ENCODE measurements at regions not wholly inside any gene's neighbourhood (a gene's known extent, or its start where the extent isn't known, plus 50 kb on each side); places are given as distances from the start of the nearest gene placed in this dataset.

DNA sequence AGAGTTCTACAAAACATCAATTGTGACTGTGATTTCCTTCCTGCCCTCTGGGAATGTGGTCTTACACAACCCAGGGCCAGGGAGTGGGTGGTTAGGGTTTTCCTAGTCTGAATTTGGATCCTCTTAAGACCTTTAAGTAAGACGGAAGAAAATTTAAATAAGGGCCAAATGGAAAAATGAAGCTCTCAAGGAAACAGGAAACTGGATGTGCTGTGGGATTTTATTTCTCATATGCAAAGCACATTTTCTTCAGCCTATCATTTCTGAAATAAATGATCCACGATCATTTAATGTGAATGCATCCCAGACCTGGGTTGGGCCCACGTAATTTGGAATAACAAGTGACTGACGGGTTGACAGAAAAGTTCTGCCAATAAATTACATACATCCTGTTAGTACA is 243.6 kb downstream of the CLIC5 start:
- no peak overlapping the region for H3K9ac ChIP-seq (ENCODE audit: low read length)
- H3F3A ChIP-seq (ENCODE audit: insufficient read depth, low read length, poor library complexity, severe bottlenecking): no peaks in the 10 kb centered on the region
- no peaks in the 10 kb centered on the region for H3K9me2 ChIP-seq (ENCODE audit: insufficient read depth, low read length)
- H3K79me2 ChIP-seq (replicated peaks; ENCODE audit: insufficient read depth, low read length): no peaks in the 10 kb centered on the region
- no peaks in the 10 kb centered on the region for H3K36me3 ChIP-seq (ENCODE audit: insufficient read depth, low read length)
- H3K4me3 ChIP-seq (ENCODE audit: low read length): no peak overlapping the region
- no peak for TF ChIP-seq MXI1 (conservative IDR thresholded peaks at IDR 0.05; ENCODE audit: poor library complexity, severe bottlenecking)
- no peaks in the 10 kb centered on the region for H3K9me3 ChIP-seq (ENCODE audit: low read length)
- H4K20me1 ChIP-seq (ENCODE audit: insufficient read depth): no peaks in the 10 kb centered on the region
- no peaks in the 10 kb centered on the region for H3K27me3 ChIP-seq (ENCODE audit: insufficient read depth, low read depth, low read length)
- no peak overlapping the region for H3K27ac ChIP-seq (ENCODE audit: low read length)
- H3K4me2 ChIP-seq (ENCODE audit: low read length): no peak overlapping the region
- no peak overlapping the region for H2AFZ ChIP-seq (ENCODE audit: low read depth, low read length)

DNA sequence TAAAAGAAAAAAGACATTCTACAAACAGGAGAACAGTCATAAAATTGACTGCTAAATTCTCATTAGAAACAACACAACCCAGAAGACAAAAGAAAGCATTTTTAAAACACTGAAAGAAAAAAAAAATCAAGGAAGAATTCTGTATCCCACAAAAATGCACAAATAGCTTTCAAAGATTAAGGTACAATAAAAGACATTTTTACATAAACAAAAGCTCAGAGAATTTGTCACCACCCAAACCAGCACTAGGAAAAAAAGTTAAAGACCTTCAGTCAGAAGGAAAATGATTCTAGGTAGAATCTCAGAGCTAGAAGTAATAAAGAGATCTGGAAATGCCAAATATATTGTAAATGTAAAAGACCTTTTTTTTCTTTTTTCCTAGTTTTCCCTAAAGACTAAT is 252.4 kb downstream of the CLIC5 start:
- no peaks in the 10 kb centered on the region for H3K79me2 ChIP-seq (replicated peaks; ENCODE audit: insufficient read depth, low read length)
- no peak overlapping the region for H3K9ac ChIP-seq (ENCODE audit: low read length)
- no peaks in the 10 kb centered on the region for H3K27me3 ChIP-seq (ENCODE audit: insufficient read depth, low read depth, low read length)
- no peak overlapping the region for H3K4me2 ChIP-seq (ENCODE audit: low read length)
- no peaks in the 10 kb centered on the region for H3K9me3 ChIP-seq (ENCODE audit: low read length)
- no peak overlapping the region for H3K27ac ChIP-seq (ENCODE audit: low read length)
- no peaks in the 10 kb centered on the region for H4K20me1 ChIP-seq (ENCODE audit: insufficient read depth)
- no peaks in the 10 kb centered on the region for H3F3A ChIP-seq (ENCODE audit: insufficient read depth, low read length, poor library complexity, severe bottlenecking)
- TF ChIP-seq TAF1 (IDR thresholded peaks at IDR 0.05; ENCODE audit: low read depth) (no peak), POLR2AphosphoS5 (IDR thresholded peaks at IDR 0.05) (no peak), EZH2 (IDR thresholded peaks at IDR 0.05; ENCODE audit: borderline replicate concordance, insufficient read depth, low read length, poor library complexity, severe bottlenecking) (no peak), SMC3 (conservative IDR thresholded peaks at IDR 0.05; ENCODE audit: poor library complexity) (no peak), MXI1 (conservative IDR thresholded peaks at IDR 0.05; ENCODE audit: poor library complexity, severe bottlenecking) (no peak), RAD21 (conservative IDR thresholded peaks at IDR 0.05) (no peak), EP300 (conservative IDR thresholded peaks at IDR 0.05; ENCODE audit: poor library complexity, severe bottlenecking) (no peak)
- TF ChIP-seq, protein P1, sequence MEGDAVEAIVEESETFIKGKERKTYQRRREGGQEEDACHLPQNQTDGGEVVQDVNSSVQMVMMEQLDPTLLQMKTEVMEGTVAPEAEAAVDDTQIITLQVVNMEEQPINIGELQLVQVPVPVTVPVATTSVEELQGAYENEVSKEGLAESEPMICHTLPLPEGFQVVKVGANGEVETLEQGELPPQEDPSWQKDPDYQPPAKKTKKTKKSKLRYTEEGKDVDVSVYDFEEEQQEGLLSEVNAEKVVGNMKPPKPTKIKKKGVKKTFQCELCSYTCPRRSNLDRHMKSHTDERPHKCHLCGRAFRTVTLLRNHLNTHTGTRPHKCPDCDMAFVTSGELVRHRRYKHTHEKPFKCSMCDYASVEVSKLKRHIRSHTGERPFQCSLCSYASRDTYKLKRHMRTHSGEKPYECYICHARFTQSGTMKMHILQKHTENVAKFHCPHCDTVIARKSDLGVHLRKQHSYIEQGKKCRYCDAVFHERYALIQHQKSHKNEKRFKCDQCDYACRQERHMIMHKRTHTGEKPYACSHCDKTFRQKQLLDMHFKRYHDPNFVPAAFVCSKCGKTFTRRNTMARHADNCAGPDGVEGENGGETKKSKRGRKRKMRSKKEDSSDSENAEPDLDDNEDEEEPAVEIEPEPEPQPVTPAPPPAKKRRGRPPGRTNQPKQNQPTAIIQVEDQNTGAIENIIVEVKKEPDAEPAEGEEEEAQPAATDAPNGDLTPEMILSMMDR (IDR thresholded peaks at IDR 0.05; ENCODE audit: poor library complexity, severe bottlenecking): no peak
- TF ChIP-seq, protein P2, sequence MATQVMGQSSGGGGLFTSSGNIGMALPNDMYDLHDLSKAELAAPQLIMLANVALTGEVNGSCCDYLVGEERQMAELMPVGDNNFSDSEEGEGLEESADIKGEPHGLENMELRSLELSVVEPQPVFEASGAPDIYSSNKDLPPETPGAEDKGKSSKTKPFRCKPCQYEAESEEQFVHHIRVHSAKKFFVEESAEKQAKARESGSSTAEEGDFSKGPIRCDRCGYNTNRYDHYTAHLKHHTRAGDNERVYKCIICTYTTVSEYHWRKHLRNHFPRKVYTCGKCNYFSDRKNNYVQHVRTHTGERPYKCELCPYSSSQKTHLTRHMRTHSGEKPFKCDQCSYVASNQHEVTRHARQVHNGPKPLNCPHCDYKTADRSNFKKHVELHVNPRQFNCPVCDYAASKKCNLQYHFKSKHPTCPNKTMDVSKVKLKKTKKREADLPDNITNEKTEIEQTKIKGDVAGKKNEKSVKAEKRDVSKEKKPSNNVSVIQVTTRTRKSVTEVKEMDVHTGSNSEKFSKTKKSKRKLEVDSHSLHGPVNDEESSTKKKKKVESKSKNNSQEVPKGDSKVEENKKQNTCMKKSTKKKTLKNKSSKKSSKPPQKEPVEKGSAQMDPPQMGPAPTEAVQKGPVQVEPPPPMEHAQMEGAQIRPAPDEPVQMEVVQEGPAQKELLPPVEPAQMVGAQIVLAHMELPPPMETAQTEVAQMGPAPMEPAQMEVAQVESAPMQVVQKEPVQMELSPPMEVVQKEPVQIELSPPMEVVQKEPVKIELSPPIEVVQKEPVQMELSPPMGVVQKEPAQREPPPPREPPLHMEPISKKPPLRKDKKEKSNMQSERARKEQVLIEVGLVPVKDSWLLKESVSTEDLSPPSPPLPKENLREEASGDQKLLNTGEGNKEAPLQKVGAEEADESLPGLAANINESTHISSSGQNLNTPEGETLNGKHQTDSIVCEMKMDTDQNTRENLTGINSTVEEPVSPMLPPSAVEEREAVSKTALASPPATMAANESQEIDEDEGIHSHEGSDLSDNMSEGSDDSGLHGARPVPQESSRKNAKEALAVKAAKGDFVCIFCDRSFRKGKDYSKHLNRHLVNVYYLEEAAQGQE (IDR thresholded peaks at IDR 0.05; ENCODE audit: borderline replicate concordance): no peak
- no peaks in the 10 kb centered on the region for H3K36me3 ChIP-seq (ENCODE audit: insufficient read depth, low read length)
- H3K9me2 ChIP-seq (ENCODE audit: insufficient read depth, low read length): no peaks in the 10 kb centered on the region
- H2AFZ ChIP-seq (ENCODE audit: low read depth, low read length): no peak overlapping the region
- H3K4me3 ChIP-seq (ENCODE audit: low read length): no peak overlapping the region

DNA sequence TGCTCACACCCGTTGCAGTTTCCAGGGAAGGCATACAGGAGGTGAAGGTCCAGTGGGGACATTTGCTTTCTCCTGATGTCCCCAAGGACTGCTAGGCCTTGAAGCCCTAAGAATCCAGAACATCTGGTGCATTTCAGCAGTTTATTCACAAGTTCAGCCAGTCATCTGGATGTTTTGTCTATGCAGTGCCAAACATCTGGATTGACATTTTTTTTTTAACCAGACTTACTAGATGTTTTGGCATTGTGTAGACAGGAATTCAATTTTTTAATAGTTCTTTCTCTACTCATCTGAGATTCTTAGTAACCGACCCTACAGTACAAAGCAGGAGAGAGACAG is 256.2 kb downstream of the CLIC5 start:
- no peak for TF ChIP-seq RAD21 (conservative IDR thresholded peaks at IDR 0.05)
- no peak for TF ChIP-seq TAF1 (IDR thresholded peaks at IDR 0.05; ENCODE audit: low read depth)
- TF ChIP-seq, protein P1 (IDR thresholded peaks at IDR 0.05; ENCODE audit: poor library complexity, severe bottlenecking): no peak
- TF ChIP-seq MXI1 (conservative IDR thresholded peaks at IDR 0.05; ENCODE audit: poor library complexity, severe bottlenecking): no peak
- TF ChIP-seq EP300 (conservative IDR thresholded peaks at IDR 0.05; ENCODE audit: poor library complexity, severe bottlenecking): no peak
- no peak for TF ChIP-seq SMC3 (conservative IDR thresholded peaks at IDR 0.05; ENCODE audit: poor library complexity)
- TF ChIP-seq EZH2 (IDR thresholded peaks at IDR 0.05; ENCODE audit: borderline replicate concordance, insufficient read depth, low read length, poor library complexity, severe bottlenecking): no peak
- TF ChIP-seq, protein P2 (IDR thresholded peaks at IDR 0.05; ENCODE audit: borderline replicate concordance): no peak
- no peak for TF ChIP-seq POLR2AphosphoS5 (IDR thresholded peaks at IDR 0.05)
- H3K36me3 ChIP-seq (ENCODE audit: insufficient read depth, low read length): no peaks in the 10 kb centered on the region
- H3K9me3 ChIP-seq (ENCODE audit: low read length): no peaks in the 10 kb centered on the region
- H3K79me2 ChIP-seq (replicated peaks; ENCODE audit: insufficient read depth, low read length): no peaks in the 10 kb centered on the region
- H3K4me2 ChIP-seq (ENCODE audit: low read length): no peak overlapping the region
- H3K27me3 ChIP-seq (ENCODE audit: insufficient read depth, low read depth, low read length): no peaks in the 10 kb centered on the region
- no peaks in the 10 kb centered on the region for H3F3A ChIP-seq (ENCODE audit: insufficient read depth, low read length, poor library complexity, severe bottlenecking)
- H3K9me2 ChIP-seq (ENCODE audit: insufficient read depth, low read length): no peaks in the 10 kb centered on the region
- no peak overlapping the region for H3K27ac ChIP-seq (ENCODE audit: low read length)
- H2AFZ ChIP-seq (ENCODE audit: low read depth, low read length): no peak overlapping the region
- H3K9ac ChIP-seq (ENCODE audit: low read length): no peak overlapping the region
- H3K4me3 ChIP-seq (ENCODE audit: low read length): no peak overlapping the region
- H4K20me1 ChIP-seq (ENCODE audit: insufficient read depth): no peaks in the 10 kb centered on the region
